HL-60 (cell line): ENCODE measurements at regions not wholly inside any gene's neighbourhood (a gene's known extent, or its start where the extent isn't known, plus 50 kb on each side); places are given as distances from the start of the nearest gene placed in this dataset.

ENCODE experiments used
- DNase-seq, 2 experiments: peaks; one replicate each; pipeline ENCODE4 v3.0.0-alpha.2; 2010 to 2020; ENCODE audit warnings: low read depth in 1 of 2, low spot score in 1 of 2
- H3K27ac ChIP-seq: fragments of 250-450 bp; sonication (Bioruptor Pico); replicated peaks from 2 replicates; pipeline ENCODE4 v1.5.1; 2020; ENCODE audit warnings: mild to moderate bottlenecking, moderate library complexity
- H3K27me3 ChIP-seq: fragments of 250-450 bp; sonication (Bioruptor Pico); 2 replicates; pipeline ENCODE4 v1.5.1; 2021; ENCODE audit warnings: mild to moderate bottlenecking, moderate library complexity; ENCODE audit not compliant: insufficient read depth, poor library complexity, severe bottlenecking
- H3K4me3 ChIP-seq: replicated peaks from 2 replicates; pipeline ENCODE4 v1.5.1; 2011; ENCODE audit warnings: mild to moderate bottlenecking, control low read depth, low read length; ENCODE audit not compliant: insufficient read depth
- GABPA ChIP-seq: IDR thresholded peaks from 2 replicates; pipeline ENCODE4 v1.6.1; 2012; ENCODE audit warnings: low read depth
- POLR2AphosphoS5 ChIP-seq: IDR thresholded peaks from 2 replicates; pipeline ENCODE4 v1.6.1; 2012; ENCODE audit warnings: low read depth
- SPI1 ChIP-seq: IDR thresholded peaks from 2 replicates; pipeline ENCODE4 v1.6.1; 2012; ENCODE audit warnings: low read depth, mild to moderate bottlenecking, borderline replicate concordance
- TF ChIP-seq, protein P1 (sequence below): IDR thresholded peaks from one replicate; pipeline ENCODE4 v1.5.1; 2011; ENCODE audit warnings: low read length, control low read depth, inconsistent platforms; ENCODE audit not compliant: insufficient read depth
- TF ChIP-seq, protein P2 (sequence below): IDR thresholded peaks from 2 replicates; pipeline ENCODE4 v1.6.1; 2012; ENCODE audit warnings: low read depth; ENCODE audit not compliant: insufficient replicate concordance

DNA sequence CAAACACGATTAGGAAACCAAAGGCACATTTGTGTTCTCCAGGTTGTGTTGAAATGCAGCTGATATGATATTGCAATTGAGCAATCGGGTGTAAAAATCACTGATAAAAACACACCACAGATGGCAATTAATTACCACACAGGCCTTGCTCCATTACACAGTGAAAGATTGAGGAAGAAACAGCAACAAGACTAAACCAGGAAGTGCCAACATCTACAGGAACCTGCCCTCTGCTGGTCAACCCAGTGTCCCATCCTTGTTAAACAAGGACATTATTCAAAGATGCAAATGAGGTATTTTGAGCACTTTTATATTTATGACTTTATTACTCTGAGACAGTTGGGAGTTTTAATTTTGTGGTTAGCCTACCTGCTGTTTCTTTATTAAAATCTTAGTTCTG, 765.6 kb upstream of the GHITM start:
- H3K4me3 ChIP-seq: no peak overlapping the region
- no peak overlapping the region for H3K27ac ChIP-seq
- peak; percentile 69 to 81 for DNase-seq
- H3K27me3 ChIP-seq: no peaks in the 10 kb centered on the region
- peak; percentile 80 for TF ChIP-seq SPI1
- TF ChIP-seq POLR2AphosphoS5: peak; percentile 73
- TF ChIP-seq, protein P1, sequence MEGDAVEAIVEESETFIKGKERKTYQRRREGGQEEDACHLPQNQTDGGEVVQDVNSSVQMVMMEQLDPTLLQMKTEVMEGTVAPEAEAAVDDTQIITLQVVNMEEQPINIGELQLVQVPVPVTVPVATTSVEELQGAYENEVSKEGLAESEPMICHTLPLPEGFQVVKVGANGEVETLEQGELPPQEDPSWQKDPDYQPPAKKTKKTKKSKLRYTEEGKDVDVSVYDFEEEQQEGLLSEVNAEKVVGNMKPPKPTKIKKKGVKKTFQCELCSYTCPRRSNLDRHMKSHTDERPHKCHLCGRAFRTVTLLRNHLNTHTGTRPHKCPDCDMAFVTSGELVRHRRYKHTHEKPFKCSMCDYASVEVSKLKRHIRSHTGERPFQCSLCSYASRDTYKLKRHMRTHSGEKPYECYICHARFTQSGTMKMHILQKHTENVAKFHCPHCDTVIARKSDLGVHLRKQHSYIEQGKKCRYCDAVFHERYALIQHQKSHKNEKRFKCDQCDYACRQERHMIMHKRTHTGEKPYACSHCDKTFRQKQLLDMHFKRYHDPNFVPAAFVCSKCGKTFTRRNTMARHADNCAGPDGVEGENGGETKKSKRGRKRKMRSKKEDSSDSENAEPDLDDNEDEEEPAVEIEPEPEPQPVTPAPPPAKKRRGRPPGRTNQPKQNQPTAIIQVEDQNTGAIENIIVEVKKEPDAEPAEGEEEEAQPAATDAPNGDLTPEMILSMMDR: peak; percentile 69
- TF ChIP-seq, protein P2, sequence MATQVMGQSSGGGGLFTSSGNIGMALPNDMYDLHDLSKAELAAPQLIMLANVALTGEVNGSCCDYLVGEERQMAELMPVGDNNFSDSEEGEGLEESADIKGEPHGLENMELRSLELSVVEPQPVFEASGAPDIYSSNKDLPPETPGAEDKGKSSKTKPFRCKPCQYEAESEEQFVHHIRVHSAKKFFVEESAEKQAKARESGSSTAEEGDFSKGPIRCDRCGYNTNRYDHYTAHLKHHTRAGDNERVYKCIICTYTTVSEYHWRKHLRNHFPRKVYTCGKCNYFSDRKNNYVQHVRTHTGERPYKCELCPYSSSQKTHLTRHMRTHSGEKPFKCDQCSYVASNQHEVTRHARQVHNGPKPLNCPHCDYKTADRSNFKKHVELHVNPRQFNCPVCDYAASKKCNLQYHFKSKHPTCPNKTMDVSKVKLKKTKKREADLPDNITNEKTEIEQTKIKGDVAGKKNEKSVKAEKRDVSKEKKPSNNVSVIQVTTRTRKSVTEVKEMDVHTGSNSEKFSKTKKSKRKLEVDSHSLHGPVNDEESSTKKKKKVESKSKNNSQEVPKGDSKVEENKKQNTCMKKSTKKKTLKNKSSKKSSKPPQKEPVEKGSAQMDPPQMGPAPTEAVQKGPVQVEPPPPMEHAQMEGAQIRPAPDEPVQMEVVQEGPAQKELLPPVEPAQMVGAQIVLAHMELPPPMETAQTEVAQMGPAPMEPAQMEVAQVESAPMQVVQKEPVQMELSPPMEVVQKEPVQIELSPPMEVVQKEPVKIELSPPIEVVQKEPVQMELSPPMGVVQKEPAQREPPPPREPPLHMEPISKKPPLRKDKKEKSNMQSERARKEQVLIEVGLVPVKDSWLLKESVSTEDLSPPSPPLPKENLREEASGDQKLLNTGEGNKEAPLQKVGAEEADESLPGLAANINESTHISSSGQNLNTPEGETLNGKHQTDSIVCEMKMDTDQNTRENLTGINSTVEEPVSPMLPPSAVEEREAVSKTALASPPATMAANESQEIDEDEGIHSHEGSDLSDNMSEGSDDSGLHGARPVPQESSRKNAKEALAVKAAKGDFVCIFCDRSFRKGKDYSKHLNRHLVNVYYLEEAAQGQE: no peak
- TF ChIP-seq GABPA: no peak

DNA sequence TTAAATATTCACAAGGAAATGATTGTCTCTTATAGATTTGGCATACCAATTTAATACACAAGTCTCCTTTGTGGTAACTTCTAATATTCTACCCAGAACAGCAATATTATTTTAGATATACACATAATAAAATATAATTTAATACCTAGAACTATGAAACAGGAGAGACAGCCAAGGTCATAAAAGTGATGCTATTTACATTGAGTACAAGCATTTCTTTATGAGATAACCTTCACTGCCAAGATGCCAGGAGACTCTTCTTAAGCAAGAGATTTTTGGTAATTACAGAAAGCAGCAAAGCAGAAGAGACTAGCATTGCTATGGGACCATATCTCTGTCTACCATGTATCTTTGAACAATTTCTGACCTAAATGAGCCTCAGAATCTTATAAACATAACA, 764.6 kb upstream of the GHITM start:
- TF ChIP-seq, protein P2: no peak
- TF ChIP-seq, protein P1: no peak
- no peak for TF ChIP-seq GABPA
- TF ChIP-seq POLR2AphosphoS5: no peak
- no peak for TF ChIP-seq SPI1
- Histone ChIP-seq H3K27me3 (no peaks in the 10 kb centered on the region), H3K4me3 (no peak overlapping the region), H3K27ac (no peak overlapping the region)
- no peak for DNase-seq

DNA sequence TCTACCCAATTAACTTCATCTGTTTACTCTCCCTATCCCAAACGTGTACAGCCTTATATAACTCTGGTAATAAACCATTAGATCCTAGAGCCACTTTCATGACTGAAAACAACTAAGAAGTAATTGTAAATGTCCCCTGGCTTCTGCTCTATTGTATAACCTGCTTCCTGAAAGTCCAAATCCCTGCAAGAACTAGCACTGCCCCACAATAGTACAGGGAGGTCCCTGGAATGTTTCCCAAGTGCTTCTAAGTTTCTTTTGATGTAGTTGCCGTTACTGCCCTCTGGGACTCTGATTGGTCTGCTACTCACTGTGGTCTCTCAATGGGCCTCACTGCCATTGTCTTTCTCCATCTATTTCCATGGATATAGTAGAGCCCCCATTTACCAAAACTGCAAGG, 764.0 kb upstream of the GHITM start:
- DNase-seq: no peak
- no peak overlapping the region for H3K27ac ChIP-seq
- TF ChIP-seq GABPA (no peak), SPI1 (no peak)
- TF ChIP-seq, protein P1: no peak
- TF ChIP-seq, protein P2: no peak
- H3K27me3 ChIP-seq: no peaks in the 10 kb centered on the region
- H3K4me3 ChIP-seq: no peak overlapping the region
